RCC 7860 (cell line): ENCODE measurements at regions not wholly inside any gene's neighbourhood (a gene's known extent, or its start where the extent isn't known, plus 50 kb on each side); places are given as distances from the start of the nearest gene placed in this dataset.
"Not testable (repeated sequence)": the region's sequence is repeated elsewhere in the genome, so short reads cannot be mapped to it uniquely, and the experiment has no call there.

Experiments used
- DNase-seq: peaks from one replicate; pipeline ENCODE4 v3.0.0-alpha.2; 2015; ENCODE audit warnings: low spot score
- FAIRE-seq: peaks from 2 replicates; lab custom pipeline; 2012; peaks lifted over from hg19 to GRCh38; lab: Jason Lieb, UNC

DNA sequence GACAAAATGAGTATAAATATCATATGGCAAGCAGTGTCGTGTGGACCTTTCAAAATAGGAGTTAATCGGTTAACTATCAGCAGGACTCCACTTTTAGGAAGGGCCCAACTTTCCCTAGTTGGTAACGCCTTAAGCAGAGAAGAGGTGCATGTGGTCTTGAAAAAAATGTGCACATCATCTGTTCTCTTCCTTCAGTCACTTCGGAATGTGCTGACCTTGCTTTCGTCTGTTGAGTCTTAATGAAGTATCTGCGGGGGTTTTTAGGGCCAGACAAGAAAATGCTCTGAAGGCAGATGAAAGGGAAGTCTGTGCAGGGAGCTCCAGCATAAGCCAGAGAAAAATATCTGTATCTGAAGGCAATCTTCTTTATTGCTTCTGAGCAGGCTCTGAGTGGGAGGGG lies 185.2 kb downstream of the AEBP2 start:
- FAIRE-seq (no peak), DNase-seq (no peak)

DNA sequence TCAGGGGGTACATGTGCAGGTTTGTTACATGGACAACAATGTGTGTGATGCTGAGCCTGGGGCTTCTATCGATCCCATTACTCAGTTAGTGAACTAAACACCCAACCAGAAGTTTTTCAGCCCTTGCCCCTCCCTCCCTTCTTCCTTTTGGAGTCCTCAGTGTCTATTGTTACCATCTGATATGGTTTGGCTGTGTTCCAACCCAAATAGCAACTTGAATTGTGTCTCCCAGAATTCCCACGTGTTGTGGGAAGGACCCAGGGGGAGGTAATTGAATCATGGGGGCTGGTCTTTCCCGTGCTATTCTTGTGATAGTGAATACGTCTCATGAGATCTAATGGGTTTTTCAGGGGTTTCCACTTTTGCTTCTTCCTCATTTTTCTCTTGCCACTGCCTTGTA lies 186.3 kb downstream of the AEBP2 start:
- not testable (repeated sequence) for FAIRE-seq, DNase-seq

DNA sequence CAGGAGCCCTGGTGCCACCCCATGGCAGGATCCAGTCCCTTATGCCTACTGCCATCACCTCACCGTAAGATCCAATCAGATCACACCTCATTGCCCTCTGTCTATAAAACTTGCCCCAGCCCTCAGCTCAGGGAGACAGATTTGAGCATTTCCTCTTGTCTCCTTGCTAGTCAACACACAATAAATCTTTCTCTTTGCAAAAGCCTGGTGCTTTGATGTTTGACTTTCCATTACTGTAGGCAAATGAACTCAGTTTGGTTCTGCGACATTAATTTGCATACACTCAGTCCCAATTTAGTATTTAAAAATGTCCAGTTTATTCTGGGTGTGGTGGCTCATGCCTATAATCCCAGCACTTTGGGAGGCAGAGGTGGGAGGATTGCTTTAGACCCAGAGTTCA lies 188.4 kb downstream of the AEBP2 start:
- DNase-seq (no peak), FAIRE-seq (no peak)

DNA sequence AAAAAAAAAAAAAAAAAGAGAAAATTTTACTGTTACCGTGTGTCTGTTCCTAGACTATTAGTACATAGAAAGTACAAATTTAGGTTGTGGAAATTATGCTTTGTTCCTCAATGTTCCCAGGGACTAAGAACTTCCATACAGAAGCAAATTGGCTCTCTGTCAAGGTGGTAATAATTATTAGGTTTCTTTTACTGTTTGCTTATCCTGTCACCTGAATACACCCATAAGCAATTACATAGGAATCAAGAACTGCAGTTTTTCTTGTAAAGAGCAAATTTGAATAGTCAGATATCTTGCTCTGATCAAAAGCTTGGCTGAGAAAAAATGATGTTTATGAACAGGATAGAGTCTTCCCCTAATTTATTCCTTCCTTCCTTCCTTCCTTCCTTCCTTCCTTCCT lies 191.2 kb downstream of the AEBP2 start:
- DNase-seq (no peak), FAIRE-seq (no peak)

DNA sequence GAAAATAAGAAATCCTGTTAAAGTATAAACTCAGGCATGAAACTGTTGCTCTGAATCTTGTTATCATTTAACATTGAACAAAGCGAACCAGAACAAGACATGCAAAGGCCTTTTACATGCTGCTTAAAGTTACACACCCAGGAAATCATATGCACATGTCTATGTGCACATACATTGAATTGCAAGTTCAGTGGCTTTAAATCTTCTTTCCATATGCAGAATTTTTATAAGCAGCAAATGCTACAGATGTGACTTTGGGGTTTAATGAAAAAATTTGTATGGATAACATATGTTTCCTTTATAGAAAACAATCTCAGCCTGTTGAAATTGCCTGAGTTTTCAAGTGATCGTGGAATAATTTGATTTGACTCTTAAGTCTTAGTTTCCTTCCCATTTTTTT lies 193.9 kb downstream of the AEBP2 start:
- no peak for DNase-seq
- no peak for FAIRE-seq

DNA sequence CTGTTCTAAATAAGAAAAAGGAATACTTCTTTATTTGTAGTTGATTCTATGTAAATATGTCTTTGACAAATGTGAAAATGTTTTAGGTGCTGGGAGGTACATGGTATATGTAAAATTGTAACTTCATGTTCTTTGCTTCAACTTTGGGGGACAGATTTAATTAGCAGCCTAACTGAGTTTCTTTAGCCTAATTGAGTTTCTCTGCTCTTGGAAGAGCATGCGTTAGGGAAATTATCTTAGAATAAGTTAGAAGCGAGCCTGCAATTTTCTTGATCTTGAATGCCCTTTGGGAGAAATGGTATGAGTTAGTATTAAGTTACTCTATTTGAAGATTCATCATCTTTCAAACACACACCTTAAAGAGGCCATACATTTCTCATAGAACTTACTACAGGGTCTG lies 194.3 kb downstream of the AEBP2 start:
- DNase-seq (no peak), FAIRE-seq (no peak)

DNA sequence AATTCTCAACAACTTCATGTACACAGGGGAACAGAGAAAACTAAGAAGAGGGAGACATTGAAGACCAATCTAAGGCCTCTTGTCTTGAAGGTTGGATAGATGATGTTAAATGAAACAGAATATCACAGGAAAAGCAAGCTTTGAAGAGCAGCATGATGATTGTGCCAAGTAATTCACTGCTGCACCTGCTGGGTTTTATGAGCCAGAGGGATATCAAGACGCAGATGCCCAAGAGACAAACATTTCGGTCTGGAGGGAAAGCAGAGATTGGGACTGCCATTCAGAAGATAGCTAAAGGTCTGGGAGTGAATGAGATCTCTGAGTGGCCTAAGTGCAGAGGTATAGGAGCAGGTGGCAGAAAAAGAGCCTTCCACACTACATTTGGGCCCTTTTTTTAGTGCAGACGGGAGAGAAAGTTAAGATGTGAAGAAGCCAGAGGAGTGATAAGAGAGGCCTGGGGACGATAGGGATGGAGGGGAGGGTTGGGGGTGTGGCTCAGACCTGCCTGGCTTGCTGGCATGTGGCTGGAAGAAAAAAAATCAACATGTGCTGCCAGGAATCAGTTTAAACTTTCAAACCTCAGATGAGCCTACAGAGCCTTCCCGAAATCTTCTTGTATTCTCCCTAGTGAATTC lies 200.6 kb downstream of the AEBP2 start:
- FAIRE-seq (no peak), DNase-seq (no peak)

DNA sequence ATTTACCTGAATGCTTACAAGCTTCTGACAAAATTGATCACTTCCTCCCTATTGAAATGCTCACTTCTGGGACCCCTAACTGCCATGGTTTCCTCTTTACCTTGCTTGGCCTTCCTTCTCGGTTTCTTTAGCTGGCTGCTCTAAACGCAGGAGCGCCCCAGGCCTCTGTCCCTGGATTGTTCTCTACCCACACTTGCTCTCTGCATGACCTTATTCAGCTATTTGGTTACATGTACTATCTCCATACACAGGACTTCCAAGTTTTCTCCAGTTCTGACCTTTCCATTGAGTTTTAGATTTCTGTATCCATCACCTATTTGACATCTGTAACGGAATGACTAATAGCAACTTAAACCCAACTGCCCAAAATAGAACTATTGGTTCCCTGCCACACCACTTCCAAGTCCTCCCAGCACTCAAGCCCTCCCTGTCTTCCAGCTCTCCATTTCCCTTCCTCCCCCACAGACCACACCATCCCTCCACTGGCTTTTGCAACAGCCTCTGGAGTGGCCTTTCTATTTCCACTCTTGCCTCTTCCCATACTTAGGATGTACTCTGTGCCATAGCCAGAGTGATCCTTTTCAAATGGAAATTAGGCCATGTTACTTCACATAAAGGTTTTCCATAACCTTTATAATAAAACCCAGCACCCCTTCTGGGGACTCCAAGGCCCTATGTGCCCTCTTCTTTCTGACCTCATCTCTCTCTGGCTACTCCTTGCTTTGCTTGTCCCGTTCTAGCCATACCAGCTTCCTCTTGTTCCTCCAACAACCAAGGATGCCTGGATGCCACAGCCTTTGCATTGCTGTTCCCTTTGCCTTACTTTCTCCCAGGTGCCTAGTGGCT lies 202.2 kb downstream of the AEBP2 start:
- DNase-seq (no peak), FAIRE-seq (no peak)

DNA sequence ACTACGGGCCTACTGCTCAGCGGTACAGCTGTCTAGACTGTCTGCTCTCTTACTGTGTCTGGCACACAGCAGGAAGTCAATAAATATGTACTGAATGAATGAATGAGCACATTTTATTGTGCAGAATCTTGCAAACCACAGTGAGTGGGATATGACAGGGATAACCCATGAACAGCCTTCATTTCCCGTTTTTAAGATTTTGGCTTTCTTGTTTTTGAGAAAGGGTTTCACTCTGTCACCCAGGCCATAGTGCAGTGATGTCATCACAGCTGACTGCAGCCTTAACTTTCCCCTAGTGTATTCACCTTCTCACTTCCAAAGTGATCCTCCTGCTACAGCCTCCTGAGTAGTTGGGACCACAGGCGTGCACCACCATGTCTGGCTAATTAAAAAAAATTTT lies 203.1 kb downstream of the AEBP2 start:
- no peak for FAIRE-seq

DNA sequence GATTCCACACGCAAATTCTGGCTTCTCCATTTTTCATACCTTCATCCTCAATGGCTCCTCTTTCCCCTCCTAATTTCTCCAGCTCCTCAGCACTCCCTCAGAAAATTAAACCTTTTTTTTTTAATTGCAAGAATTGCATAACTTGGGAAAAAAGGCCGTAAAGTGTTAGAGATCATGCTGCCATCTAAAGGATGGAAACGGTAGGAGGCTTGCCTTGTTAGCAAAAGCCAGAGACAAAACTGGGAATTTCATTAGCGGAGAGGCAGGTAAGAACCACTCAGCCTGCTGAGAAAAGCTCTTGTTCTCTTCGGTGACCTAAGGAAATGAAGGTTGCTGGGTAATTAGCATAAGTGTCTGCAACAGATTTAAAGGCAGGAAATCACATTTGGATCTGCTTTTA lies 204.3 kb downstream of the AEBP2 start:
- FAIRE-seq (no peak), DNase-seq (no peak)

More for the DNA sequence above, 203.1 kb downstream of the AEBP2 start:
- DNase-seq = no peak

DNA sequence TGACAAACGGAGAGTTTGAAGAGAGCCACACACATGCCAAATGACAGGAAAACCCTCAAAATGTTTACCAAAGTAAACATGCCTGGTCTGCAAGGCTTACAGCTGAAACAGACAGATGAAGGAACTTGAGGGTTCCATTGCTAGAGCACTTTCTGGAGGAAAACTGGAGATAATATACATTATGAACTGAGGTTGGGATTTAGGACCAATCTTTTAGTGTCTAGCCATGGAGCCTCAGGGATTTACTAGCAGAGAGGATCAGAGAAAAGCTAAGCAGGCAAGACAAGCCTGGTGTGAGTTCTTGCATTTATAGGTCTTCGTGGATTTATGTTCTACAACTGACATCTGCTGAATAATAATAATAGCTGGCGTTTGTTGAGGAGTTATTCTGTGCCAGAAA lies 205.3 kb downstream of the AEBP2 start:
- FAIRE-seq (no peak), DNase-seq (no peak)

DNA sequence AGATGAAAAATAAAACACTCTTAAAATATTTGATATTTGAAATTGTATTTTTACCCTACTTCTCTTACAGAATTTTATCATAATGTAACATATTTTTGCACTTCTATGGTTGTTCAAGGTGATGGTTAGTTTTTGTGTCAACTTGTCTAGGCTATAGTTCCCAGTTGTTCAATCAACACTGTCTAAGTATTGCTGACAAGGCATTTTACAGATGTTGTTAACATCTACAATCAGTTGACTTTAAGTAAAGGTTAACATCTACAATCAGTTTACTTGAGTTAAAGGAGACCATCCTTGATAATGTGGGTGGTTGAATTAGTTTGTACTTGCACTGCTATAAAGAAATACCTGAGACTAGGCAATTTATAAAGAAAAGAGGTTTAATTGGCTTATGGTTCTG lies 206.5 kb downstream of the AEBP2 start:
- FAIRE-seq (no peak), DNase-seq (no peak)

DNA sequence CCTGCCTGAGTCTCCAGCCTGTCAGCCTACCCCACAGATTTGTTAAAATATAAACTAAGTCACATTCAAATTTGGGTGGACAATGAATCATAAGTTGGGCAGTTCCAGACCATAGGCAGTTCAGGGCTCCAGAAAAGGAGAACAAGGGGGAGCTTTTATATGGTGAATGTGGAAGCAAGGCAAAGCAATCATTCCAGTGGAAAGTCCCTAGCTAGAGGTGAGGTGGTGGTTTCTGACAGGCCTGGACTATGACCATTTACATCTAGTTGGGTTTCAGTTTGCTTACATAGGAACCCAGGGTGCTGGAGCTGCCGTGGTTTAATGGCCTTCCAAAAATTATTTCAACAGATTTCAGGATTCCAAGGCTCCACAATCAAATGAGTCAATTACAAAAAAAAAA lies 207.3 kb downstream of the AEBP2 start:
- DNase-seq (no peak), FAIRE-seq (no peak)

DNA sequence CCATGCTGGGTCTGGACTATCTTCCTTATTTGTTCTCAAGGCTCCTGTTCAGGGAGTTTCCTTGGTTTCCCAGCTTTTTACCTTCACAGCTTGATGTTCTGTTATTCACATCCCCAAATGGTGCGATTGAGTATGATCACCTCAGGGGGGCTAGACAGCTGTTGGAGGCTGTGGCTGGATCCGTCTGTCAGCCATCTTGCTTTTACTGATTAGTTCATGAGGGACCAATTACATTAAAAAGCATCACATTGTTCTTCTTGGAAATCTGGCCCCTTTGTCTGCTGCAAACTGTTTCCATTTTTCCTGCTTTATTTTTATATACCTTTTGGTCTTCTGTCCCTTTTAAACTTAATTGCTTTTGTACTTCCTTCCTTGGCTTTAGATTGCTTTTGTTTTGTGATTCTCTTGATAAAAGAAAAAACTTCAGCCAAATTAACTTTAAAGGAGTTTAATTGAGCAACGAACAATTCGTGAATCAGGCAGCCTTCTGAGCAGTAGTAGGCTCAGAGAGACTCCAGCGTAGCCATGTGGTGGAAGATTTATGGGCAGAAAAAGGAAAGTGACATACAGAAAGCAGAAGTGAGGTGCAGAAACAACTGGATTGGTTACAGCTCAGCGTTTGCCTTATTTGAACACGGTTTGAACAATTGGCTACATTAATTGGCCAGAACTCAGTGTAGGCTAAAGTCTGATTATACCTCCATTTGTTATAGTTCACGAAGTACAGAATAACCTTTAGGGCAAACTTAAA lies 208.7 kb downstream of the AEBP2 start:
- FAIRE-seq (no peak), DNase-seq (no peak)

DNA sequence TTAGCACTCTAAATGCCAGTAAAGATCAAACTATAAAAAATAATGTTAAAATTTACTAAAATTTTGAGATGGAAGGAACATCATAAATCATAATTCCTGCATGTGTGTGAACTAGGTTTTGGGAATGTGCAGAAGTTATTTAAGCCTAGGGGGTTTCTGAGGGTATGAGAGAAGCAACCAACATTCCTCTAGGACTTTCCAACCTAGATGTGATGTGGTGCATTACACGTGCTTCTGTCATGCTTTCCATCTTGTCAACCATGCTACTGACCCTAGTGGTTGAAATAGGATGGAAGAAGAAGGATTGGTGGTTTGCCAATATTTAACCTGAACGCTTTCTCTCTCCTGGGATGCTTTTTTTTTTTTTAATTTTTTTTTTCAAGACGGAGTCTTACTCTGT lies 209.3 kb downstream of the AEBP2 start:
- no peak for DNase-seq

DNA sequence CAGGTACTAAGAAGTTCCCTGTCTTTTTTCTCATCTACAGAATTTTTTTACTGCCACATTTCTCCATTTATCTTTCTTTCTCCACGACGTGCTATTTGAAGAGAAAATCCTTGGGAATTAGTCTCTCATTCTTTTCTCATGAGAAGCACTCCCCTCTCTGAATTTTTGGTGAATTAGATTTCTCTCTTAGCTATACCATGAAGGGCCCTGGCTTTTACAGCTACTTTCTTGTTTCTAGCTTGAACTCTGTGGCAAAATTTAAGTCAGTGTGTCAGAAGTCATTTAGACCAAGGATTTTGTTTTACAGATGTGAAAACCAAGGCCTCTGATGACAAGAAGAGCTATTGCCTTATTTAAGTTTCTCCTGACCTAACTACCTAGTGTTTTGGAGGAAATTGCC lies 213.1 kb downstream of the AEBP2 start:
- FAIRE-seq = no peak
- no peak for DNase-seq

More for the DNA sequence above, 209.3 kb downstream of the AEBP2 start:
- FAIRE-seq = no peak

DNA sequence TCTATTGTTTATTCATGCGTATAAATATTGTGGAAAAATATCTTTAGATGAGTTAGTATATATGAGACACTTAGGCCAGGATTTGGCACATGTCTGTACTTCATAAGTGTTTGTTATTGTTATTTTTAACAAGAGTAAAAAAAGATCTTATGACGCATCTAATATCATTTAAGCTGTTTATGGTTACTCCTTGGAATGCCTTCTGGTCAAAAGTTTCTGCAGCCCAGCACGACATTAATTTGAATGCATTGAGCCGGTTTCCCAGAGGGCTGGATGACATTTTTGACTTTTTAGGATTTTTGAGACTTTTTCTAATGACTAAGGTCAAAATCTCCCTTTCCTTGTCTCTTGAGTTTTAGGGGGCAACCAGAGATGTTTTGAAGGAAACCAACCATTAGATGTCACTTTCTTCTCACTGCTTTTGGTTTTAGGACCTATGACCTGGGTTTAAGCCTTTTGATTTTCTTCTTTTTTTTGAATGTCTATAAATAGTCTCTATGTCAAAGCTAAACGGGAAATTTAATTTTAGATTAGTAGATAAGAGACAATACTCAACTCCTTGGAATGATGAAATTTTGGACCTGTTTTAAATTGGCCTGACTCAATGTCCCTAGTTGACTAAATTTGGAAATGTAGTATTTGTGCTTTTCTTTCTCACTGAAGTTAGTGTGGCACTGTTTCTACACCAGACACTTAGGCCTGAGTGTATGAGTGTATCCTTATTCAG lies 215.5 kb downstream of the AEBP2 start:
- DNase-seq (no peak), FAIRE-seq (no peak)

DNA sequence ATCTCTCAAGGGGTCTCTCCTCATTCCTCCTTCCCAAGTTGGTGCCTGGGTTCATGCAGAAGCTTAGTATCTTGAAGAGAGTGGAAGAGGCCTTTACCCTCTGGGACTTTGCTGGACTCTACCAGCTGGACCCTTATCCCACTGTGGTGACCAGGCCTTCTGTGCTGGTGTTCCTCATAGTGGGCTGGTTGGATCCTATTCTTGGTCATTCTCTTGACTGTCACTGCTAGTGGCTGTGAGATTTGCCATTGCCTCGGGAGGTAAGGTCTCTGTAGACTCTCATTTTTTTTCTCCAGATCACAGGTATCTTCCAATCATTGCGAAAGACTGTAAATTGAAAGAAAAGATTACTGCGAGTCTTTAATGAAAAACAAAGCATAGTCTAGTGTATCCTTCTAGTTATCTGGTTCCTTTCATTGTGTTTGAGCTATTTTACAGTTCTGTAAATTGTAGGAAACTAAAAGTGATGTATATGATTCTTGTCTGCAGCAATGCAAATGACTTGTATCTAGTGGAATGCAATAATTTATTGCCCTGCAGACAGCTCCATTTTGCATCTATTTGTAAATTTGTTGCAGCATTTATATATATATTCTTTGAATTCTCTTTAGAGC lies 217.9 kb downstream of the AEBP2 start:
- FAIRE-seq (no peak), DNase-seq (no peak)

DNA sequence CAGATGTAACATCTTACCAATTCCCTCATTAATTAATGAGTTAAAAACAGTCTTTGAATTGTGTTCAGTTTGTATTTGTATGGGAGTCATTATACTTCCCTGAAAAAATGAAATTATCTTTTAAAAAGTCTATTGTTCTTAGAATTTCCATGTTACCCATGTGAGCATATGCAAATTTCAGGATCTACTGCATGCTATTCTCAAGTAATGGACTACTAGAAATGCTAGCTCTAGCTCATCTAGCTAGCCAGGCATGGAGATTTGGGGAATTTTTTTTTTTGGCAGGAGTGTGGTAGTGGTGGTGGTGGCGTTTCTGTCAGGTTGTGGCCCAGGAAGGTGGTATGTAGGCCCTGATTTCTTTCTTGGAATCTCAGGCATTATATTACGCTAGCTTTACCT lies 218.4 kb downstream of the AEBP2 start:
- FAIRE-seq = no peak
- DNase-seq = no peak

DNA sequence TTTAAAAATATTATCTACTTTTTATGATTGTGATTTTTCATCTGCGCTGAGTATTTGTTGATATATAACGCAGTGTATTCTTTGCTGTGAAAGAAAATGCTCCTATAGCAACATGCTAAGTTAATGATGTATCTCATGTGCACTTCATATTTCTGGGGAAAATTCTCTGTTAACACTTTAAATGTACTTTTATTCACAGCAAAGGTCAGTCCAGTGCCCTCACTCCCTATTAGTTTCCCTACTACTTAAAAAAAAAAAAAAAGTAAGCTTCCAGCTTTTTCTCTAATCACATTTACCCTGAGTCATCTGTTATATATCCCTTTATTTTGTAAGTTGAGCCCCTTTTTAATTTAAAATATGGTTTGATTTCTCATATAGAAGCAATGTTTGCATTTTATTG lies 219.8 kb downstream of the AEBP2 start:
- DNase-seq (no peak), FAIRE-seq (no peak)

DNA sequence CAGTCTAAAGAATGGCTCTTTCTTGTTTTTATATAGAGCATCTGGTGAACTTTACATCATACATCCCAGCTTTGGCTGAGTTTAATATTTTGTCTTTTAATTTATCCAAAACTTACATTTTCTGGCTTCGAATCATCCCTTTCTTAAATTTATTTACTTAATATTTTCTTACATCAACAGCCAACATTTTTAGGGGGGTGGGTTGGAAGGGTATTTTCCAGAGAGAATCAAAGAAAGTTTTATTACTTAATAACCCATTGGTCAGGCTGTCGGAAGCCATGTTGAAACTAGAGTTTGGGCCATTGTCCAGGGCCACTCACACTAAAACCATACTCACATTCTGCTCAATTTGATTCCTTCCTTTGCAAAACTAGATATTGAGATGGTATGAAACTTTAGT lies 220.2 kb downstream of the AEBP2 start:
- DNase-seq (no peak), FAIRE-seq (no peak)
